ENCODE measurements at regions not wholly inside any gene's neighbourhood (a gene's known extent, or its start where the extent isn't known, plus 50 kb on each side); places are given as distances from the start of the nearest gene placed in this dataset.

- TF ChIP-seq CTCF (IDR thresholded peaks at IDR 0.05; ENCODE audit: low read depth, low read length) (no peak), POLR2A (IDR thresholded peaks at IDR 0.05; ENCODE audit: extremely low read depth, insufficient read length) (no peak), MYC (IDR thresholded peaks at IDR 0.05; ENCODE audit: low read depth, low read length) (no peak)
Measured at GRCh38 chr16:54816471-54816870, 114.2 kb upstream of the IRX5 start.
